Naive thymus-derived CD8-positive, alpha-beta T cell (primary cell): ENCODE measurements at regions not wholly inside any gene's neighbourhood (a gene's known extent, or its start where the extent isn't known, plus 50 kb on each side); places are given as distances from the start of the nearest gene placed in this dataset.
A peak's percentile ranks its signal among the peaks of the same experiment; 100 is the strongest.

Source experiments
- ATAC-seq, 2 donors: fragments of 150-1000 bp; cut with Tn5 transposase in 1 of 2; sonication (Bioruptor Pico), chemical (Tn5 transposase) in 1 of 2; 1 replicate in 1 of 2; 2 replicates in 1 of 2; pipeline ENCODE4 v1.10.0; 2021; ENCODE audit warnings: mild to moderate bottlenecking in 2 of 2, moderate library complexity in 2 of 2
- POLR2A ChIA-PET: fragments of 350-600 bp; sonication (Branson Sonifier 250); formaldehyde crosslinking; loops from one replicate; lab custom pipeline; 2021; ENCODE audit warnings: antibody characterized with exemption; lab: Charles Lee
- DNase-seq, 10 donors: peaks; one replicate each; pipeline versions ENCODE4 v3.0.0 to v3.0.0-alpha.2; 2020 to 2022
- H3K27ac Mint-ChIP-seq, 10 donors: one replicate each; pipeline ENCODE4 v1.8.0; 2020 to 2022; ENCODE audit warnings: mild to moderate bottlenecking in 10 of 10, mixed read lengths in 10 of 10, moderate library complexity in 4 of 10, inconsistent platforms in 1 of 10
- H3K27me3 Mint-ChIP-seq, 5 donors: one replicate each; pipeline ENCODE4 v1.8.0; 2021 to 2022; ENCODE audit warnings: mixed read lengths in 5 of 5
- H3K36me3 Mint-ChIP-seq, 3 donors: one replicate each; pipeline ENCODE4 v1.8.0; 2020 to 2022; ENCODE audit warnings: mixed read lengths in 3 of 3, mild to moderate bottlenecking in 2 of 3, inconsistent platforms in 1 of 3
- H3K4me1 Mint-ChIP-seq, 4 donors: one replicate each; pipeline ENCODE4 v1.8.0; 2021 to 2022; ENCODE audit warnings: mixed read lengths in 4 of 4
- H3K4me3 Mint-ChIP-seq, 10 donors: one replicate each; pipeline ENCODE4 v1.8.0; 2020 to 2022; ENCODE audit warnings: mild to moderate bottlenecking in 10 of 10, mixed read lengths in 10 of 10, moderate library complexity in 6 of 10, inconsistent platforms in 1 of 10
- H3K9me3 Mint-ChIP-seq, 9 donors: one replicate each; pipeline ENCODE4 v1.8.0; 2020 to 2022; ENCODE audit warnings: mixed read lengths in 9 of 9, mild to moderate bottlenecking in 3 of 9, inconsistent platforms in 1 of 9, moderate library complexity in 1 of 9

DNA sequence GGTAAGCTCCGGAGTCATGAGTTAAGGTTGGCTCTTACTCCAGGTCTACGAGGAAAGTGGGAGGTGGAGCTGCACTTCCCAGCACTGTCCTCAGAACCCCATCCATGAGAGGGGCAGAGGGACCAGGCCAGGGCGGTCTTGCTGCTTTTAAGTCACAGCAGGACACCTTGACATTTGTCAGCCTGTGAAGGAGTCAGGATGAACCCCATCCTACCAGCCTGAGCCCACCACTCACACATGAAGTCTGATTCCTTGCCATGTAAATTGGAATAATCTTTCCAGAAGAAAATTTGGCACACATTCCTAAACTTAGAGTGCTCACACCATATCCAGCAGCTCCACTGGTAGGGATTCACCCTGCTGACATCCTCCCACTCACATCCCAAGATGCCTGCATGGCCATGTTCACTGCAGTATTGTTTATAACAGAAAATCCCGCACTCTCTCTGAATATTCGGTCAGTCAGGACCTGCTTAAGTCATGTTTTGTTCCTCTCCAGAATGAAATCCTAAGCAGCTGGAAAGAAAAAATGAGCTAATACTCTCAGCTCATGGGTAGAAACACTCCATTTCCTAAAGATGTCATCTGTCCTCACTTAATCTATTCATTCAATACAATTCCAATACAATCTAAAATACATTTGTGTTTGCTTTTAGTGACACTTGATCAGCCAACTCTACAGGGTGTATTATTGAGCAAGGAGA is 79.3 kb upstream of the COL5A1 start:
- DNase-seq (peak in 1 of 10 donors; percentile 2), ATAC-seq (no peak)
- POLR2A ChIA-PET: no interaction called here
- peaks cover 0 to 7% (median 0%) of the 10 kb centered on the region in 3 donors for H3K36me3 Mint-ChIP-seq
- peaks cover 0 to 37% (median 5%) of the 10 kb centered on the region in 9 donors for H3K9me3 Mint-ChIP-seq
- no peak overlapping the region for H3K4me3 Mint-ChIP-seq
- peaks cover 0 to 13% (median 3%) of the 10 kb centered on the region in 5 donors for H3K27me3 Mint-ChIP-seq
- H3K4me1 Mint-ChIP-seq: peaks cover 3 to 7% (median 5%) of the 10 kb centered on the region in 4 donors
- no peak overlapping the region for H3K27ac Mint-ChIP-seq

GRCh38 chr9:134563397-134563796 is 78.2 kb upstream of the COL5A1 start:
- H3K27ac Mint-ChIP-seq: no peak overlapping the region
- peaks cover 3 to 7% (median 5%) of the 10 kb centered on the region in 4 donors for H3K4me1 Mint-ChIP-seq
- no peak for ATAC-seq
- peaks cover 0 to 45% (median 8%) of the 10 kb centered on the region in 9 donors for H3K9me3 Mint-ChIP-seq
- peaks cover 0 to 11% (median 0%) of the 10 kb centered on the region in 5 donors for H3K27me3 Mint-ChIP-seq
- H3K36me3 Mint-ChIP-seq: peaks cover 0 to 12% (median 0%) of the 10 kb centered on the region in 3 donors
- POLR2A ChIA-PET: no interaction called here
- DNase-seq: peak in 1 of 10 donors; percentile 31
- H3K4me3 Mint-ChIP-seq: no peak overlapping the region

GRCh38 chr9:134564431-134565170 is 77.0 kb upstream of the COL5A1 start:
- Mint-ChIP-seq H3K4me3 (no peak overlapping the region), H3K27me3 (peaks cover 0 to 8% (median 0%) of the 10 kb centered on the region in 5 donors), H3K4me1 (peaks cover 3 to 6% (median 4%) of the 10 kb centered on the region in 4 donors), H3K9me3 (peaks cover 0 to 45% (median 8%) of the 10 kb centered on the region in 9 donors), H3K27ac (peak overlapping the region in 1 of 10 donors; percentile 29), H3K36me3 (peaks cover 0 to 12% (median 0%) of the 10 kb centered on the region in 3 donors)
- peak in 2 of 10 donors; percentile 9 to 28 for DNase-seq
- POLR2A ChIA-PET: no interaction called here
- ATAC-seq: no peak

DNA sequence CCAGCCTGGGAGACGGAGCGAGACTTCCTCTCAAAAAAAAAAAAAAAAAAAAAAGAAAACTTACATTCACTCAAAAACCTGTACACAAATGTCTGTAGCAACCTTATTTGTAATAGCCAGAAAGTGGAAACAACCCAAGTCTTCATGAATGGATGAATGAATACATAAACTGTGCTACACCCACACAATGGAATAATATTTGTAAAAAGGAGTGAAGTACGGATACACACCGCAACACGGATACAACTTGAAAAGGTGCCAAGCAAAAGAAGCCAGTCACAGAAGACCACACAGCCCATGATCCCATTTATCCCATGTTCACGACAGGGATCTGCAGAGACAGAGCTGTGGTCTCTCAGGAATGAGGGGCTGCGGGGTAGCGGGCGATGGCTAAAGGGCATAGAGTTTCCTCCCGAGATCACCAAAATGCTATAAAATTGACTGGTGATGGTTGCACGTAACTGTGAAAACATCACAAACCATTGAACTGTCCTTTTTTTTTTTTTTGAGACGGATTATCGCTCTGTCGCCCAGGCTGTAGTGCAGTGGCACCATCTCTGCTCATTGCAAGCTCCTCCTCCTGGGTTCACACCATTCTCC is 76.2 kb upstream of the COL5A1 start:
- DNase-seq (peak in 1 of 10 donors; percentile 45), ATAC-seq (no peak)
- no peak overlapping the region for H3K4me3 Mint-ChIP-seq
- H3K4me1 Mint-ChIP-seq: peaks cover 0 to 5% (median 2%) of the 10 kb centered on the region in 4 donors
- H3K27me3 Mint-ChIP-seq: peaks cover 0 to 2% (median 0%) of the 10 kb centered on the region in 5 donors
- peaks cover 0 to 45% (median 8%) of the 10 kb centered on the region in 9 donors for H3K9me3 Mint-ChIP-seq
- POLR2A ChIA-PET: no interaction called here
- no peak overlapping the region for H3K27ac Mint-ChIP-seq
- peaks cover 0 to 12% (median 0%) of the 10 kb centered on the region in 3 donors for H3K36me3 Mint-ChIP-seq

GRCh38 chr9:134566196-134566847 is 75.3 kb upstream of the COL5A1 start:
- Mint-ChIP-seq H3K27ac (no peak overlapping the region), H3K9me3 (peaks cover 0 to 45% (median 8%) of the 10 kb centered on the region in 9 donors), H3K4me3 (no peak overlapping the region), H3K27me3 (no peaks in the 10 kb centered on the region), H3K4me1 (peaks cover 0 to 6% (median 0%) of the 10 kb centered on the region in 4 donors), H3K36me3 (peaks cover 0 to 12% (median 0%) of the 10 kb centered on the region in 3 donors)
- POLR2A ChIA-PET: no interaction called here
- peak in 2 of 10 donors; percentile 5 to 52 for DNase-seq
- ATAC-seq: no peak

GRCh38 chr9:134566936-134567335 is 74.7 kb upstream of the COL5A1 start:
- no peak overlapping the region for H3K27ac Mint-ChIP-seq
- DNase-seq (peak in 2 of 10 donors; percentile 7 to 44), ATAC-seq (no peak)
- H3K4me1 Mint-ChIP-seq: peaks cover 0 to 6% (median 0%) of the 10 kb centered on the region in 4 donors
- no peak overlapping the region for H3K4me3 Mint-ChIP-seq
- H3K36me3 Mint-ChIP-seq: peaks cover 0 to 12% (median 0%) of the 10 kb centered on the region in 3 donors
- H3K27me3 Mint-ChIP-seq: no peaks in the 10 kb centered on the region
- POLR2A ChIA-PET: no interaction called here
- peaks cover 0 to 45% (median 8%) of the 10 kb centered on the region in 9 donors for H3K9me3 Mint-ChIP-seq

DNA sequence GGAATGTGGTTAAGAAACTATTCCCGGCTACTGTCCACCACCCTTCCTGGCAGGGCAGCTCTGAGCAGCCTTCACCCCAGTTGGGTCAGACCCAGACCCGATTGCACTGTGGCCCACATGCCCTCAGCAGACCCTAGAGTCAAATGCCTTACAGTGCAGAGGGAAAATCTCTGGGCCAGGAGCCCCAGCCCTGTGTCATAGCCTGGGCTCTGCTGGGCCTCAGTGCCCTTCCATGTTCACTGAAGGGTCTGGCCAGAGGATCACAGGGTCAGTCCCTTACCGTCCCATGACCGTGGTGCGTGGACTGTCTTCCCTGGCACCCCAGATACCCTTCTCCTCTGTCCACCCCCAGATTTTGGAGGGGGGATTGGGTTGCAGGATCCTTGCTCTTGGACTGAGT is 73.5 kb upstream of the COL5A1 start:
- ATAC-seq: no peak
- peaks cover 0 to 6% (median 1%) of the 10 kb centered on the region in 4 donors for H3K4me1 Mint-ChIP-seq
- peaks cover 0 to 40% (median 5%) of the 10 kb centered on the region in 9 donors for H3K9me3 Mint-ChIP-seq
- DNase-seq: peak in 2 of 10 donors; percentile 7 to 60
- H3K27me3 Mint-ChIP-seq: no peaks in the 10 kb centered on the region
- peaks cover 0 to 7% (median 0%) of the 10 kb centered on the region in 3 donors for H3K36me3 Mint-ChIP-seq
- POLR2A ChIA-PET: no interaction called here
- H3K4me3 Mint-ChIP-seq: no peak overlapping the region
- no peak overlapping the region for H3K27ac Mint-ChIP-seq

DNA sequence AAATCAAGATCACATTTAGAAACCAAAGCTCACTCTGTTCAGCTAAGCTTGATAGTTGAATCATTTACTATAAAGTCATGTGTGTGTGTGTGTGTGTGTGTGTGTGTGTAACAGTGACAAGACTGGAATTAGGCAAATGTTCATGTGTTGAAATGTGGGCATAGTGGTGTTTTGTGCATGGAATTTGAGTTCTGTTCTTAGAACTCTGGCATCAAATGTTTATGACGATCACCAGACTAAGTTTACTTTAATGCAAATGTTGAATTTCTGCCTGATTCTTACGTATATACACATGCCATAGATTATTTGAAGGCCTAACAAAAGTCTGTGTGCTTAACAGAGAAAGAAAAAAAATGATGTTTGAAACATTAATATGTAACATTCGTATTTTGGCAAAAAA is 72.8 kb upstream of the COL5A1 start:
- peaks cover 0 to 33% (median 5%) of the 10 kb centered on the region in 9 donors for H3K9me3 Mint-ChIP-seq
- POLR2A ChIA-PET: no interaction called here
- H3K36me3 Mint-ChIP-seq: peaks cover 0 to 7% (median 0%) of the 10 kb centered on the region in 3 donors
- H3K4me1 Mint-ChIP-seq: peaks cover 0 to 6% (median 1%) of the 10 kb centered on the region in 4 donors
- H3K27ac Mint-ChIP-seq: no peak overlapping the region
- DNase-seq (no peak), ATAC-seq (no peak)
- H3K27me3 Mint-ChIP-seq: no peaks in the 10 kb centered on the region
- no peak overlapping the region for H3K4me3 Mint-ChIP-seq

GRCh38 chr9:134569626-134570025 is 72.0 kb upstream of the COL5A1 start:
- ATAC-seq (no peak), DNase-seq (no peak)
- POLR2A ChIA-PET: no interaction called here
- H3K36me3 Mint-ChIP-seq: peaks cover 0 to 7% (median 0%) of the 10 kb centered on the region in 3 donors
- H3K27ac Mint-ChIP-seq: no peak overlapping the region
- peaks cover 0 to 6% (median 1%) of the 10 kb centered on the region in 4 donors for H3K4me1 Mint-ChIP-seq
- H3K4me3 Mint-ChIP-seq: no peak overlapping the region
- H3K27me3 Mint-ChIP-seq: no peaks in the 10 kb centered on the region
- peaks cover 0 to 26% (median 4%) of the 10 kb centered on the region in 9 donors for H3K9me3 Mint-ChIP-seq

DNA sequence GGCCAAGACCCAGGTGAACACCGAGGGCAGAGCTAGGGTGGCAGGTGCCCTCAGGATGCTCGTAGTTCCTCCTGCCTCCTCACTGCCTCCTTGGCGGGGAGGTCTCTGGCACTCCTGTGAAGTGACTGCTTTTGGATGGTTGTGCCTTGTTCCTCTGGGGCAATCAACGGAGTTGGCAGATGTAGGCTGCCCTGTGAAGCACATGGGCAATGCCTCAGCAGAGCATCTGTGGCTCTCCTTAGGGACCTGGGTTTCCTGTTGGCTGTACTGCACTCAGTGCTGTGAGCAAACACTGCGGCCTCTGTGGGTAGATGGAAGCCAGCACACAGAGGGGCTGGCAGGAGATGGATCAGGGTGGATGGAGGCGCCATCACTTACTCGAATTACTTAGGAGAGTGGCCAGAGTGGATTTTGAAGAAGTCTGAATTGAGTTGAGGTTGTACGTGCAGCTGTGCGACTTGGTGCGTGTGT is 71.4 kb upstream of the COL5A1 start:
- Mint-ChIP-seq H3K4me3 (peak overlapping the region in 1 of 10 donors; percentile 20), H3K4me1 (peaks cover 0 to 6% (median 1%) of the 10 kb centered on the region in 4 donors), H3K9me3 (peaks cover 0 to 26% (median 4%) of the 10 kb centered on the region in 9 donors), H3K27me3 (no peaks in the 10 kb centered on the region), H3K27ac (peak overlapping the region in 3 of 10 donors; percentile 7 to 42 (median 11)), H3K36me3 (peaks cover 0 to 7% (median 0%) of the 10 kb centered on the region in 3 donors)
- DNase-seq (peak in 2 of 10 donors; percentile 14 to 55), ATAC-seq (no peak)
- POLR2A ChIA-PET: no interaction called here

- Mint-ChIP-seq H3K27me3 (no peaks in the 10 kb centered on the region), H3K4me3 (no peak overlapping the region), H3K27ac (peak overlapping the region in 1 of 10 donors; percentile 11), H3K36me3 (peaks cover 0 to 7% (median 0%) of the 10 kb centered on the region in 3 donors), H3K4me1 (peaks cover 0 to 6% (median 1%) of the 10 kb centered on the region in 4 donors), H3K9me3 (peaks cover 0 to 21% (median 4%) of the 10 kb centered on the region in 9 donors)
- DNase-seq (peak in 2 of 10 donors; percentile 2 to 16), ATAC-seq (no peak)
- POLR2A ChIA-PET: no interaction called here
Observed at GRCh38 chr9:134570711-134571325, 70.8 kb upstream of the COL5A1 start.
